ENCODE measurements at regions not wholly inside any gene's neighbourhood (a gene's known extent, or its start where the extent isn't known, plus 50 kb on each side); places are given as distances from the start of the nearest gene placed in this dataset.
"Not testable (repeated sequence)": the region's sequence is repeated elsewhere in the genome, so short reads cannot be mapped to it uniquely, and the experiment has no call there.

GRCh38 chr4:31748382-31748781, 1028.2 kb downstream of the PCDH7 start:
- Histone ChIP-seq H4K20me1 (ENCODE audit: insufficient read depth, low read length) (no peaks in the 10 kb centered on the region), H3K27me3 (ENCODE audit: control insufficient read depth in 2 of 2, insufficient read depth in 2 of 2, low read length in 2 of 2) (no peaks in the 10 kb centered on the region), H3K9ac (ENCODE audit: insufficient read depth, low read length, poor library complexity, severe bottlenecking) (no peak overlapping the region), H3K4me1 (ENCODE audit: control insufficient read depth in 1 of 2, insufficient read depth in 2 of 2, low read length in 2 of 2) (no peaks in the 10 kb centered on the region), H2AFZ (ENCODE audit: insufficient read depth, low read depth, low read length, poor library complexity, severe bottlenecking) (no peak overlapping the region), H3K27ac (ENCODE audit: low read depth in 1 of 2, low read length in 2 of 2) (no peak overlapping the region), H3K36me3 (replicated peaks in 1 of 2; ENCODE audit: control insufficient read depth in 1 of 2, insufficient read depth in 2 of 2, low read length in 2 of 2) (no peaks in the 10 kb centered on the region), H3K79me2 (ENCODE audit: insufficient read depth, low read length) (no peaks in the 10 kb centered on the region), H3K9me3 (replicated peaks in 1 of 2; ENCODE audit: control insufficient read depth in 1 of 2, insufficient read depth in 1 of 2, low read length in 2 of 2) (no peaks in the 10 kb centered on the region), H3K4me2 (replicated peaks; ENCODE audit: extremely low read depth, low read length, poor library complexity, severe bottlenecking) (no peak overlapping the region), H3K4me3 (replicated peaks in 1 of 3; ENCODE audit: low read depth in 2 of 3, low read length in 3 of 3) (no peak overlapping the region)
- Mint-ChIP-seq H3K9me3 (peaks cover 0 to 11% (median 6%) of the 10 kb centered on the region in 7 donors), H3K27ac (no peak overlapping the region), H3K27me3 (ENCODE audit: low read depth in 3 of 3) (peaks cover 0 to 6% (median 0%) of the 10 kb centered on the region in 3 donors), H3K36me3 (no peaks in the 10 kb centered on the region), H3K4me3 (no peak overlapping the region), H3K4me1 (no peaks in the 10 kb centered on the region)
- TF ChIP-seq CTCF (IDR thresholded peaks at IDR 0.05): no peak
- no peak for DNase-seq
- intact Hi-C loops (cut with micrococcal nuclease): no loop called here
- 94% methylated on average over 3 of the region's 3 CpGs for WGBS (ENCODE audit: insufficient coverage)

GRCh38 chr4:31750581-31750980, 1030.4 kb downstream of the PCDH7 start:
- intact Hi-C loops (cut with micrococcal nuclease); H3K4me1 Mint-ChIP-seq; H3K9me3 Mint-ChIP-seq: not testable (repeated sequence)

More at GRCh38 chr4:31750581-31750980, 1030.4 kb downstream of the PCDH7 start:
- not testable (repeated sequence) for H4K20me1 ChIP-seq (ENCODE audit: insufficient read depth, low read length); H3K27ac ChIP-seq (ENCODE audit: low read depth in 1 of 2, low read length in 2 of 2); H3K36me3 Mint-ChIP-seq; H3K9ac ChIP-seq (ENCODE audit: insufficient read depth, low read length, poor library complexity, severe bottlenecking); H3K27me3 Mint-ChIP-seq (ENCODE audit: low read depth in 3 of 3); H3K4me3 Mint-ChIP-seq; H3K9me3 ChIP-seq (replicated peaks in 1 of 2; ENCODE audit: control insufficient read depth in 1 of 2, insufficient read depth in 1 of 2, low read length in 2 of 2); H3K79me2 ChIP-seq (ENCODE audit: insufficient read depth, low read length); H3K27me3 ChIP-seq (ENCODE audit: control insufficient read depth in 2 of 2, insufficient read depth in 2 of 2, low read length in 2 of 2); H3K27ac Mint-ChIP-seq; H3K4me3 ChIP-seq (replicated peaks in 1 of 3; ENCODE audit: low read depth in 2 of 3, low read length in 3 of 3); DNase-seq; H3K4me1 ChIP-seq (ENCODE audit: control insufficient read depth in 1 of 2, insufficient read depth in 2 of 2, low read length in 2 of 2); H2AFZ ChIP-seq (ENCODE audit: insufficient read depth, low read depth, low read length, poor library complexity, severe bottlenecking); H3K4me2 ChIP-seq (replicated peaks; ENCODE audit: extremely low read depth, low read length, poor library complexity, severe bottlenecking); H3K36me3 ChIP-seq (replicated peaks in 1 of 2; ENCODE audit: control insufficient read depth in 1 of 2, insufficient read depth in 2 of 2, low read length in 2 of 2)
- WGBS (ENCODE audit: insufficient coverage): no CpG with 5 or more reads among the region's 2 CpGs
